Lung (tissue), 11 donors: ENCODE measurements at regions not wholly inside any gene's neighbourhood (a gene's known extent, or its start where the extent isn't known, plus 50 kb on each side); places are given as distances from the start of the nearest gene placed in this dataset.

Experiments
- ATAC-seq: fragments of 200-7000 bp; cut with Tn5 transposase; one replicate; pipeline ENCODE4 v1.9.1; 2020; ENCODE audit warnings: moderate number of reproducible peaks; ENCODE audit not compliant: insufficient read depth, low FRiP score
- DNase-seq, 3 donors: peaks; one replicate each; pipeline ENCODE4 v3.0.0-alpha.2; 2013 to 2017
- H3K27ac ChIP-seq, 2 donors: one replicate each; pipeline ENCODE4 v1.5.1; 2013; ENCODE audit warnings: mild to moderate bottlenecking in 2 of 2, moderate library complexity in 2 of 2, control low read depth in 1 of 2, inconsistent platforms in 1 of 2, low read depth in 1 of 2, low read length in 1 of 2
- H3K27me3 ChIP-seq, 3 donors: one replicate each; pipeline ENCODE4 v1.5.1; 2013; ENCODE audit warnings: low read length in 2 of 3; ENCODE audit not compliant: control insufficient read depth in 3 of 3, insufficient read depth in 3 of 3
- H3K36me3 ChIP-seq, 4 donors: one replicate each; pipeline ENCODE4 v1.5.1; 2013; ENCODE audit warnings: low read length in 4 of 4, mild to moderate bottlenecking in 1 of 4, moderate library complexity in 1 of 4; ENCODE audit not compliant: control insufficient read depth in 4 of 4, insufficient read depth in 4 of 4
- H3K4me1 ChIP-seq, 5 donors: one replicate each; pipeline ENCODE4 v1.5.1; 2013; ENCODE audit warnings: low read length in 5 of 5, mild to moderate bottlenecking in 2 of 5, moderate library complexity in 1 of 5; ENCODE audit not compliant: control insufficient read depth in 5 of 5, insufficient read depth in 5 of 5
- H3K4me3 ChIP-seq: one replicate; pipeline ENCODE4 v1.5.1; 2013; ENCODE audit warnings: mild to moderate bottlenecking, control low read depth, moderate library complexity
- H3K9ac ChIP-seq, 2 donors: one replicate each; pipeline ENCODE4 v1.5.1; 2013; ENCODE audit warnings: low read length in 2 of 2, control low read depth in 1 of 2; ENCODE audit not compliant: insufficient read depth in 1 of 2
- H3K9me3 ChIP-seq, 4 donors: one replicate each; pipeline ENCODE4 v1.5.1; 2013; ENCODE audit warnings: low read length in 3 of 4, mild to moderate bottlenecking in 1 of 4, moderate library complexity in 1 of 4; ENCODE audit not compliant: control insufficient read depth in 4 of 4, insufficient read depth in 3 of 4
- WGBS, 2 donors: extraction: QIAGEN DNeasy Blood & Tissue Kit; methylation state at CpG; one replicate each; pipeline ENCODE4 v1.1.7; 2013; 5-methylcytosine and 5-hydroxymethylcytosine counted together
- TF ChIP-seq, protein P1 (sequence below): IDR thresholded peaks from 2 replicates; pipeline ENCODE4 v1.5.1; 2012; ENCODE audit warnings: mild to moderate bottlenecking; ENCODE audit errors: control extremely low read depth, extremely low read depth
- donor health status: control.
- donor health status: control.
- donor health status: Bipolar disorder and iron deficiency.
- donor health status: healthy.
- donor health status: DM: yes; HTN: yes; CAD: no.

DNA sequence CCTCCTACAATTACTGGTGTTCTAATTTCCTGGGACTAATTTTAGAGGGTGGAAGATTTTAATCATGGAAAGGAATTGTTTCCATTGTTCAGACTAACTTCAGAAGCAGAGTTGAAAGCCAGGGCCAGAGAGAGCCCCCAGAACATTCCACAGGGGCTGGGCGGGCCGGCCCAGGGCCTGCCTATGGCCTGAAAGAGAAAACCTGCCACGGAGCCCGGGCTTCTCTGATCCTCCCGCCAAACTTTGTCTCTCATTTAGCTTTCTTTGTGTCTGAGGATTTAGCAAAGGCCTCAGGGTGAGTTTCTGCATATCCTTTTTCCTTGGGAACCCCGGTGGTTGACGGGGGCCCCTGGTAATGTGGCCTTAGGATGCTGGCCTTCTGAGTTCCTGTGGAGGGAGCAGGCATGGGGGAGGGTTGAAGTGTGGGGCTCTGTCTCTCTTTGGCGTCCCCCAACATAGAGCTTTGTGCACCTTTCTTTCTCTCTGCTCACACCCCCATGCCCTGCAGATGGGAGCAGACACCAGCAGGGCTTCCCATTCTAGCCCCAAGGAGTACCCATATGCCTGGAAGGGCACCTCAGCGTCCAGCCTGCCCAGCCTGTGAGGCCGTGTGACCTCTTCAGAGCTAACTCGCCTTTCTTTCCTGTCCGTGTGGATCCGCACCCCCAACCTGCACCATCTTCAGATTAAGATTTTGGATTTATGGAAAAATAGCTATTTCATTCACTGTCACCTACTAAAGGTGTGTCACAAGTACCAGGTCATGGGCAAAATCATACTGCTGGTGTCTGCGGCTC is 539.5 kb downstream of the FGF9 start:
- Histone ChIP-seq H3K4me1 (no peaks in the 10 kb centered on the region), H3K27ac (no peak overlapping the region), H3K9ac (no peak overlapping the region), H3K9me3 (peaks cover 0 to 3% (median 0%) of the 10 kb centered on the region in 4 donors), H3K27me3 (no peaks in the 10 kb centered on the region), H3K4me3 (no peak overlapping the region), H3K36me3 (no peaks in the 10 kb centered on the region)
- ATAC-seq: no peak
- WGBS, 2 donors: 87 to 94% methylated on average over 14 of the region's 14 CpGs
- TF ChIP-seq, protein P1, sequence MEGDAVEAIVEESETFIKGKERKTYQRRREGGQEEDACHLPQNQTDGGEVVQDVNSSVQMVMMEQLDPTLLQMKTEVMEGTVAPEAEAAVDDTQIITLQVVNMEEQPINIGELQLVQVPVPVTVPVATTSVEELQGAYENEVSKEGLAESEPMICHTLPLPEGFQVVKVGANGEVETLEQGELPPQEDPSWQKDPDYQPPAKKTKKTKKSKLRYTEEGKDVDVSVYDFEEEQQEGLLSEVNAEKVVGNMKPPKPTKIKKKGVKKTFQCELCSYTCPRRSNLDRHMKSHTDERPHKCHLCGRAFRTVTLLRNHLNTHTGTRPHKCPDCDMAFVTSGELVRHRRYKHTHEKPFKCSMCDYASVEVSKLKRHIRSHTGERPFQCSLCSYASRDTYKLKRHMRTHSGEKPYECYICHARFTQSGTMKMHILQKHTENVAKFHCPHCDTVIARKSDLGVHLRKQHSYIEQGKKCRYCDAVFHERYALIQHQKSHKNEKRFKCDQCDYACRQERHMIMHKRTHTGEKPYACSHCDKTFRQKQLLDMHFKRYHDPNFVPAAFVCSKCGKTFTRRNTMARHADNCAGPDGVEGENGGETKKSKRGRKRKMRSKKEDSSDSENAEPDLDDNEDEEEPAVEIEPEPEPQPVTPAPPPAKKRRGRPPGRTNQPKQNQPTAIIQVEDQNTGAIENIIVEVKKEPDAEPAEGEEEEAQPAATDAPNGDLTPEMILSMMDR: no peak
- DNase-seq: no peak

DNA sequence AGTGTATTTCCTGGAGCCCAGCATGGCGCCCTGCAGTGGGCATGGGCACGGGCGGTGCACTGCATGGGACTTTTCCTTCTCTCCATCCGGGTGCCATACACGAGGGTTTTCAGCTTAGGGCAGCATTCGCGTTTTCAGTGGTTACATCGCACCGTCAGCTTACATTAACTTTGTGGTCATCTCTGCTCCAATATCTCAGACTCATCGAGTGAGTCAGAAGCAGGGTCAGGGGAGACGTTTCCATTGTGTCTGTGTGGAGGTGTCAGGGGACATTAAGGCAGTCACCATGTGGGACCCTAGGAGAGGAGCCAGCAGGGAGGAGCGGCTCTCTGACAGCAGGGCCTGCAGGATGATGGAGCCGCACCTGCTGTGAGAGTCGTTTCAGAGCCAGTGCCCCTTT is 541.0 kb downstream of the FGF9 start:
- Histone ChIP-seq H3K36me3 (no peaks in the 10 kb centered on the region), H3K4me1 (no peaks in the 10 kb centered on the region), H3K27me3 (no peaks in the 10 kb centered on the region), H3K9ac (no peak overlapping the region), H3K9me3 (peaks cover 0 to 3% (median 0%) of the 10 kb centered on the region in 4 donors), H3K27ac (no peak overlapping the region), H3K4me3 (no peak overlapping the region)
- whole genome bisulfite sequencing, 2 donors: 91 to 94% methylated on average over 14 of the region's 14 CpGs
- DNase-seq (no peak), ATAC-seq (no peak)
- TF ChIP-seq, protein P1: no peak

DNA sequence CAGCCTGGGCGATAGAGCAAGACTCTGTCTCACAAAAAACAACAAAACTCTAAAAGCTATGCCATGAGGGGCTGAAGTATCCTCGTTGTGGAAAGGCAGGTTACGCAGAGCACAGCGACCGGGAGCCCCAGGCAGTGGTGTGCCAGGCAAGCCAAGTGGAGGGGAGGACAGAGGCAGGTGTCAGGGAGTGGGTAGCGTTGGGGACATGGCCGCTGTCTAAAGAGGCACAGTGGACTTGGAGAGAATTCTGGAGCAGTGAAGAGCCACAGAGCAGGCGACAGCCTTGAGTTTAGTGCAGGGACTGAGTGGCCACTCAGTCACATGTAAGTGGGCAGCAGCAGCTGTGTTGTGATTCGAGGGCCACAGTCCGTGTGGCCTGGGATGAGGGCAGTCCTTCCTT is 541.7 kb downstream of the FGF9 start:
- DNase-seq: no peak
- WGBS, 2 donors: 85 to 94% methylated on average over 10 of the region's 10 CpGs
- no peak for ATAC-seq

More for the DNA sequence above, 541.7 kb downstream of the FGF9 start:
- Histone ChIP-seq H3K9ac (no peak overlapping the region), H3K27me3 (no peaks in the 10 kb centered on the region), H3K4me3 (no peak overlapping the region), H3K9me3 (peaks cover 0 to 3% (median 0%) of the 10 kb centered on the region in 4 donors), H3K4me1 (no peaks in the 10 kb centered on the region), H3K27ac (no peak overlapping the region), H3K36me3 (no peaks in the 10 kb centered on the region)
- TF ChIP-seq, protein P1: no peak
